GM23338 (cell line): ENCODE measurements at regions not wholly inside any gene's neighbourhood (a gene's known extent, or its start where the extent isn't known, plus 50 kb on each side); places are given as distances from the start of the nearest gene placed in this dataset.
A peak's percentile ranks its signal among the peaks of the same experiment; 100 is the strongest.

Source experiments
- CREB1 ChIP-seq: fragments of 250-450 bp; sonication (Bioruptor Pico); IDR thresholded peaks from 2 replicates; pipeline ENCODE4 v1.5.0; 2020; ENCODE audit warnings: low read depth, mild to moderate bottlenecking, moderate library complexity
- EZH2 ChIP-seq: fragments of 200-600 bp; sonication (generic); IDR thresholded peaks from one replicate; pipeline ENCODE4 v1.8.0; 2017; ENCODE audit warnings: antibody characterized with exemption, mild to moderate bottlenecking, low read depth; ENCODE audit not compliant: unreplicated experiment
- EZH2phosphoT487 ChIP-seq: fragments of 200-600 bp; sonication (generic); IDR thresholded peaks from one replicate; pipeline ENCODE4 v1.8.1; 2018; ENCODE audit warnings: antibody characterized with exemption; ENCODE audit not compliant: unreplicated experiment
- JUNB ChIP-seq: IDR thresholded peaks from one replicate; pipeline ENCODE4 v1.6.1; 2016; ENCODE audit warnings: antibody characterized with exemption; ENCODE audit not compliant: unreplicated experiment
- POLR2AphosphoS5 ChIP-seq: IDR thresholded peaks from 2 replicates; pipeline ENCODE4 v1.6.1; 2016; ENCODE audit warnings: antibody characterized with exemption, low read depth
- REST ChIP-seq: IDR thresholded peaks from one replicate; pipeline ENCODE4 v1.6.1; 2018; ENCODE audit warnings: antibody characterized with exemption; ENCODE audit not compliant: unreplicated experiment
- ZNF114 ChIP-seq: fragments of 250-450 bp; sonication (Bioruptor Pico); IDR thresholded peaks from 2 replicates; pipeline ENCODE4 v1.5.0; 2020; ENCODE audit warnings: mild to moderate bottlenecking, moderate library complexity
- ZNF462 ChIP-seq: fragments of 250-450 bp; sonication (Bioruptor Pico); IDR thresholded peaks from 2 replicates; pipeline ENCODE4 v1.5.0; 2020; ENCODE audit warnings: mild to moderate bottlenecking, moderate library complexity
- TF ChIP-seq, protein P1 (sequence below), 2 experiments: fragments of 200-600 bp in 1 of 2; sonication (generic) in 1 of 2; conservative IDR thresholded peaks; 2 replicates each; pipeline versions ENCODE4 v1.5.1 to v1.6.1; 2016 to 2017; ENCODE audit warnings: antibody characterized with exemption in 2 of 2, low read depth in 2 of 2, mild to moderate bottlenecking in 2 of 2, moderate library complexity in 1 of 2
- TF ChIP-seq, protein P2 (sequence below): IDR thresholded peaks from 2 replicates; pipeline ENCODE4 v1.6.1; 2016; ENCODE audit warnings: antibody characterized with exemption

- no peak for TF ChIP-seq REST
- TF ChIP-seq CREB1 = no peak
- TF ChIP-seq, protein P1, sequence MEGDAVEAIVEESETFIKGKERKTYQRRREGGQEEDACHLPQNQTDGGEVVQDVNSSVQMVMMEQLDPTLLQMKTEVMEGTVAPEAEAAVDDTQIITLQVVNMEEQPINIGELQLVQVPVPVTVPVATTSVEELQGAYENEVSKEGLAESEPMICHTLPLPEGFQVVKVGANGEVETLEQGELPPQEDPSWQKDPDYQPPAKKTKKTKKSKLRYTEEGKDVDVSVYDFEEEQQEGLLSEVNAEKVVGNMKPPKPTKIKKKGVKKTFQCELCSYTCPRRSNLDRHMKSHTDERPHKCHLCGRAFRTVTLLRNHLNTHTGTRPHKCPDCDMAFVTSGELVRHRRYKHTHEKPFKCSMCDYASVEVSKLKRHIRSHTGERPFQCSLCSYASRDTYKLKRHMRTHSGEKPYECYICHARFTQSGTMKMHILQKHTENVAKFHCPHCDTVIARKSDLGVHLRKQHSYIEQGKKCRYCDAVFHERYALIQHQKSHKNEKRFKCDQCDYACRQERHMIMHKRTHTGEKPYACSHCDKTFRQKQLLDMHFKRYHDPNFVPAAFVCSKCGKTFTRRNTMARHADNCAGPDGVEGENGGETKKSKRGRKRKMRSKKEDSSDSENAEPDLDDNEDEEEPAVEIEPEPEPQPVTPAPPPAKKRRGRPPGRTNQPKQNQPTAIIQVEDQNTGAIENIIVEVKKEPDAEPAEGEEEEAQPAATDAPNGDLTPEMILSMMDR (conservative IDR thresholded peaks at IDR 0.05; ENCODE audit: low read depth in 2 of 2) = peak in 1 of 2 experiments; percentile 49; a peak in 2 of 4 replicates
- no peak for TF ChIP-seq EZH2
- TF ChIP-seq POLR2AphosphoS5 = no peak
- no peak for TF ChIP-seq ZNF114 (CRISPR knock-in tag)
- TF ChIP-seq EZH2phosphoT487 = no peak
- no peak for TF ChIP-seq ZNF462 (CRISPR knock-in tag)
- TF ChIP-seq, protein P2, sequence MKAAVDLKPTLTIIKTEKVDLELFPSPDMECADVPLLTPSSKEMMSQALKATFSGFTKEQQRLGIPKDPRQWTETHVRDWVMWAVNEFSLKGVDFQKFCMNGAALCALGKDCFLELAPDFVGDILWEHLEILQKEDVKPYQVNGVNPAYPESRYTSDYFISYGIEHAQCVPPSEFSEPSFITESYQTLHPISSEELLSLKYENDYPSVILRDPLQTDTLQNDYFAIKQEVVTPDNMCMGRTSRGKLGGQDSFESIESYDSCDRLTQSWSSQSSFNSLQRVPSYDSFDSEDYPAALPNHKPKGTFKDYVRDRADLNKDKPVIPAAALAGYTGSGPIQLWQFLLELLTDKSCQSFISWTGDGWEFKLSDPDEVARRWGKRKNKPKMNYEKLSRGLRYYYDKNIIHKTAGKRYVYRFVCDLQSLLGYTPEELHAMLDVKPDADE = no peak
- no peak for TF ChIP-seq JUNB
Measured at GRCh38 chr1:80779275-80779674, 1021.5 kb upstream of the ADGRL2 start.
